SK-N-SH treated with all-trans-retinoic acid at 6 μM for 48 hours (cell line): ENCODE measurements at regions not wholly inside any gene's neighbourhood (a gene's known extent, or its start where the extent isn't known, plus 50 kb on each side); places are given as distances from the start of the nearest gene placed in this dataset.

ENCODE experiments used
- ATAC-seq: fragments of 200-7000 bp; cut with Tn5 transposase; 3 replicates; pipeline ENCODE4 v1.9.1; 2020; ENCODE audit warnings: mild to moderate bottlenecking, moderate library complexity
- ARNTL ChIP-seq: fragments of 450-650 bp; formaldehyde crosslinking; IDR thresholded peaks from 2 replicates; pipeline ENCODE4 v1.5.0; 2020; ENCODE audit warnings: low read depth, mild to moderate bottlenecking, moderate library complexity, borderline replicate concordance
- BACH2 ChIP-seq: fragments of 250-450 bp; sonication (Bioruptor Pico); IDR thresholded peaks from 2 replicates; pipeline ENCODE4 v1.9.0; 2021; ENCODE audit warnings: mild to moderate bottlenecking, borderline replicate concordance
- CSDC2 ChIP-seq: fragments of 250-450 bp; sonication (Bioruptor Pico); IDR thresholded peaks from 2 replicates; pipeline ENCODE4 v1.5.0; 2020; ENCODE audit warnings: mild to moderate bottlenecking, moderate library complexity
- ESRRG ChIP-seq: fragments of 250-450 bp; sonication (Bioruptor Pico); IDR thresholded peaks from 2 replicates; pipeline ENCODE4 v1.6.1; 2021; ENCODE audit warnings: mild to moderate bottlenecking
- ISL1 ChIP-seq: fragments of 250-450 bp; sonication (Bioruptor Pico); IDR thresholded peaks from 2 replicates; pipeline ENCODE4 v2.1.2; 2022; ENCODE audit warnings: mild to moderate bottlenecking, moderate library complexity
- OSR1 ChIP-seq: fragments of 250-450 bp; sonication (Bioruptor Pico); IDR thresholded peaks from 2 replicates; pipeline ENCODE4 v1.8.0; 2022; ENCODE audit warnings: moderate library complexity, mild to moderate bottlenecking, inconsistent platforms
- PPARA ChIP-seq: fragments of 250-450 bp; sonication (Bioruptor Pico); IDR thresholded peaks from 2 replicates; pipeline ENCODE4 v1.5.0; 2020; ENCODE audit warnings: mild to moderate bottlenecking, borderline replicate concordance
- SNAI2 ChIP-seq: fragments of 250-450 bp; sonication (Bioruptor Pico); IDR thresholded peaks from 2 replicates; pipeline ENCODE4 v1.5.0; 2020; ENCODE audit warnings: mild to moderate bottlenecking, moderate library complexity
- TCF4 ChIP-seq: fragments of 250-450 bp; sonication (Bioruptor Pico); IDR thresholded peaks from 2 replicates; pipeline ENCODE4 v1.8.0; 2021; ENCODE audit warnings: mild to moderate bottlenecking, moderate library complexity, borderline replicate concordance
- TOX ChIP-seq: fragments of 250-450 bp; sonication (Bioruptor Pico); IDR thresholded peaks from 2 replicates; pipeline ENCODE4 v1.8.0; 2021; ENCODE audit warnings: mild to moderate bottlenecking, moderate library complexity, borderline replicate concordance
- ZC3H10 ChIP-seq: fragments of 250-450 bp; sonication (Bioruptor Pico); IDR thresholded peaks from 2 replicates; pipeline ENCODE4 v1.5.1; 2021; ENCODE audit warnings: mild to moderate bottlenecking, moderate library complexity
- ZFP3 ChIP-seq: fragments of 250-450 bp; sonication (Bioruptor Pico); IDR thresholded peaks from 2 replicates; pipeline ENCODE4 v1.5.0; 2020; ENCODE audit warnings: mild to moderate bottlenecking, moderate library complexity
- ZFP30 ChIP-seq: fragments of 450-650 bp; formaldehyde crosslinking; IDR thresholded peaks from 2 replicates; pipeline ENCODE4 v1.5.0; 2022; ENCODE audit warnings: mild to moderate bottlenecking, moderate library complexity
- ZNF565 ChIP-seq: fragments of 450-650 bp; formaldehyde crosslinking; conservative IDR thresholded peaks from 2 replicates; pipeline ENCODE4 v1.5.0; 2020; ENCODE audit warnings: low read depth, mild to moderate bottlenecking, moderate library complexity
- ZNF8 ChIP-seq: fragments of 450-650 bp; formaldehyde crosslinking; IDR thresholded peaks from 2 replicates; pipeline ENCODE4 v1.5.0; 2020; ENCODE audit warnings: mild to moderate bottlenecking, moderate library complexity
- TF ChIP-seq, protein P1 (sequence below): fragments of 250-450 bp; sonication (Bioruptor Pico); IDR thresholded peaks from 2 replicates; pipeline ENCODE4 v1.5.1; 2021; ENCODE audit warnings: mild to moderate bottlenecking, moderate library complexity
- TF ChIP-seq, protein P2 (sequence below): fragments of 250-450 bp; sonication (Bioruptor Pico); IDR thresholded peaks from 2 replicates; pipeline ENCODE4 v1.8.0; 2020; ENCODE audit warnings: mild to moderate bottlenecking, moderate library complexity, borderline replicate concordance
- TF ChIP-seq, protein P3 (sequence below): fragments of 250-450 bp; sonication (Bioruptor Pico); IDR thresholded peaks from 2 replicates; pipeline ENCODE4 v1.5.1; 2020; ENCODE audit warnings: low read depth, mild to moderate bottlenecking, moderate library complexity
- TF ChIP-seq, protein P4 (sequence below): fragments of 250-450 bp; sonication (Bioruptor Pico); IDR thresholded peaks from 2 replicates; pipeline ENCODE4 v1.5.0; 2020; ENCODE audit warnings: mild to moderate bottlenecking, moderate library complexity
- TF ChIP-seq, protein P5 (sequence below): fragments of 250-450 bp; sonication (Bioruptor Pico); IDR thresholded peaks from 2 replicates; pipeline ENCODE4 v1.8.0; 2021; ENCODE audit warnings: low read depth, mild to moderate bottlenecking, moderate library complexity, borderline replicate concordance

DNA sequence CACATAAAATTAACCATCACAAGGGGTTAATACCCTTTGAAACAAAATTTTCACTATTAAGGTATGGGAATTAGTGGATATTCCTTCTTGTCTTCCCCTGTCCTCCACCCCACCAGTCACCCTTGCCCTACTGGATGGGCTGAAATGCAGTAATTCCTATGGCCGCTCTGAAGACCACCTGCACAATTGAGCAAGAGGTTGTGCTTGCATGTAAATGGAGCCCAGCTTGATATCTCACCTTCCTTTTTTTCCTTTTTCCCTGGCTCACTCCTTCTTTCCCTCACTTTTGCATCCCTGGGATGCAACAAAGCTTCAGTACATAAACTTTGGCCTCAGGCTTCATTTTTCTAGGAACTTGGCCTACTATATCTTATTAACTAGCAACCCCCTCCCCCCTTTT is 184.6 kb downstream of the SNX10 start:
- no peak for TF ChIP-seq SNAI2 (CRISPR knock-in tag)
- TF ChIP-seq PPARA (CRISPR knock-in tag), result no peak
- TF ChIP-seq, protein P1, sequence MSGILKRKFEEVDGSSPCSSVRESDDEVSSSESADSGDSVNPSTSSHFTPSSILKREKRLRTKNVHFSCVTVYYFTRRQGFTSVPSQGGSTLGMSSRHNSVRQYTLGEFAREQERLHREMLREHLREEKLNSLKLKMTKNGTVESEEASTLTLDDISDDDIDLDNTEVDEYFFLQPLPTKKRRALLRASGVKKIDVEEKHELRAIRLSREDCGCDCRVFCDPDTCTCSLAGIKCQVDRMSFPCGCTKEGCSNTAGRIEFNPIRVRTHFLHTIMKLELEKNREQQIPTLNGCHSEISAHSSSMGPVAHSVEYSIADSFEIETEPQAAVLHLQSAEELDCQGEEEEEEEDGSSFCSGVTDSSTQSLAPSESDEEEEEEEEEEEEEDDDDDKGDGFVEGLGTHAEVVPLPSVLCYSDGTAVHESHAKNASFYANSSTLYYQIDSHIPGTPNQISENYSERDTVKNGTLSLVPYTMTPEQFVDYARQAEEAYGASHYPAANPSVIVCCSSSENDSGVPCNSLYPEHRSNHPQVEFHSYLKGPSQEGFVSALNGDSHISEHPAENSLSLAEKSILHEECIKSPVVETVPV, result no peak
- TF ChIP-seq ESRRG, result no peak
- no peak for TF ChIP-seq ZC3H10 (CRISPR knock-in tag)
- TF ChIP-seq ISL1 (CRISPR knock-in tag), result no peak
- TF ChIP-seq ARNTL (CRISPR knock-in tag), result no peak
- TF ChIP-seq ZFP3 (CRISPR knock-in tag), result no peak
- no peak for TF ChIP-seq OSR1 (CRISPR knock-in tag)
- TF ChIP-seq, protein P2, sequence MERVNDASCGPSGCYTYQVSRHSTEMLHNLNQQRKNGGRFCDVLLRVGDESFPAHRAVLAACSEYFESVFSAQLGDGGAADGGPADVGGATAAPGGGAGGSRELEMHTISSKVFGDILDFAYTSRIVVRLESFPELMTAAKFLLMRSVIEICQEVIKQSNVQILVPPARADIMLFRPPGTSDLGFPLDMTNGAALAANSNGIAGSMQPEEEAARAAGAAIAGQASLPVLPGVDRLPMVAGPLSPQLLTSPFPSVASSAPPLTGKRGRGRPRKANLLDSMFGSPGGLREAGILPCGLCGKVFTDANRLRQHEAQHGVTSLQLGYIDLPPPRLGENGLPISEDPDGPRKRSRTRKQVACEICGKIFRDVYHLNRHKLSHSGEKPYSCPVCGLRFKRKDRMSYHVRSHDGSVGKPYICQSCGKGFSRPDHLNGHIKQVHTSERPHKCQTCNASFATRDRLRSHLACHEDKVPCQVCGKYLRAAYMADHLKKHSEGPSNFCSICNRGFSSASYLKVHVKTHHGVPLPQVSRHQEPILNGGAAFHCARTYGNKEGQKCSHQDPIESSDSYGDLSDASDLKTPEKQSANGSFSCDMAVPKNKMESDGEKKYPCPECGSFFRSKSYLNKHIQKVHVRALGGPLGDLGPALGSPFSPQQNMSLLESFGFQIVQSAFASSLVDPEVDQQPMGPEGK (CRISPR knock-in tag), result no peak
- TF ChIP-seq, protein P3, sequence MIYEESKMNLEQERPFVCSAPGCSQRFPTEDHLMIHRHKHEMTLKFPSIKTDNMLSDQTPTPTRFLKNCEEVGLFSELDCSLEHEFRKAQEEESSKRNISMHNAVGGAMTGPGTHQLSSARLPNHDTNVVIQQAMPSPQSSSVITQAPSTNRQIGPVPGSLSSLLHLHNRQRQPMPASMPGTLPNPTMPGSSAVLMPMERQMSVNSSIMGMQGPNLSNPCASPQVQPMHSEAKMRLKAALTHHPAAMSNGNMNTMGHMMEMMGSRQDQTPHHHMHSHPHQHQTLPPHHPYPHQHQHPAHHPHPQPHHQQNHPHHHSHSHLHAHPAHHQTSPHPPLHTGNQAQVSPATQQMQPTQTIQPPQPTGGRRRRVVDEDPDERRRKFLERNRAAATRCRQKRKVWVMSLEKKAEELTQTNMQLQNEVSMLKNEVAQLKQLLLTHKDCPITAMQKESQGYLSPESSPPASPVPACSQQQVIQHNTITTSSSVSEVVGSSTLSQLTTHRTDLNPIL (CRISPR knock-in tag), result no peak
- TF ChIP-seq ZFP30 (CRISPR knock-in tag), result no peak
- no peak for TF ChIP-seq CSDC2
- ATAC-seq, result no peak

DNA sequence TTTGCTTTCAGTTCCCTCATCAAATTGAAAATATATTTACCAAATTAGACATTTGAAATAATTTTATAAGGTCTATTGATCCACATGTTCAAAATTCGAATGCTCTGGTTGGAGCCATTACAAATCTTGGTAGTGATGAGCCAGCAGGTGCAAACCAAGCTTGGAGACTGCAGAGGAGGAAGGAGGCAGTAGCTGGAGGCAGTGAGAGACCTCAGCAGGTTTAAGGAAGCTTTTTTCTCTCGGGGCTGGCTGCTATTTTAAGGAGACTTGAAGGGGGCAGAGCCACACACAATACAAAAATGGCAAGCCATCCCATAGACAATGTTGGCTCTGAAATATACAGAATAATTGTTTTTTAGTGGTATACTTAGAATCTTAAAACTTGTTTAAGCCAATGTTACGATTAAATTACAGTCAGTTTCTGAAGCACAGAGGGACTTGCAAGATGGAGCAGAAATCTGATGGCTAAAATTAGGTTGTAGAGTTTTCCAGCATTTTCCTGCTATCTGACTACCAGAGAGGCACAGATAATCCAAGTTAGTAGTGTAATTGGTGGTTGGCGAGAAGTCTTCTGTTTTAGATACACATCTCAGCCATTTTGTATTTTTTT is 185.8 kb downstream of the SNX10 start:
- ATAC-seq, result no peak
- TF ChIP-seq, protein P4, sequence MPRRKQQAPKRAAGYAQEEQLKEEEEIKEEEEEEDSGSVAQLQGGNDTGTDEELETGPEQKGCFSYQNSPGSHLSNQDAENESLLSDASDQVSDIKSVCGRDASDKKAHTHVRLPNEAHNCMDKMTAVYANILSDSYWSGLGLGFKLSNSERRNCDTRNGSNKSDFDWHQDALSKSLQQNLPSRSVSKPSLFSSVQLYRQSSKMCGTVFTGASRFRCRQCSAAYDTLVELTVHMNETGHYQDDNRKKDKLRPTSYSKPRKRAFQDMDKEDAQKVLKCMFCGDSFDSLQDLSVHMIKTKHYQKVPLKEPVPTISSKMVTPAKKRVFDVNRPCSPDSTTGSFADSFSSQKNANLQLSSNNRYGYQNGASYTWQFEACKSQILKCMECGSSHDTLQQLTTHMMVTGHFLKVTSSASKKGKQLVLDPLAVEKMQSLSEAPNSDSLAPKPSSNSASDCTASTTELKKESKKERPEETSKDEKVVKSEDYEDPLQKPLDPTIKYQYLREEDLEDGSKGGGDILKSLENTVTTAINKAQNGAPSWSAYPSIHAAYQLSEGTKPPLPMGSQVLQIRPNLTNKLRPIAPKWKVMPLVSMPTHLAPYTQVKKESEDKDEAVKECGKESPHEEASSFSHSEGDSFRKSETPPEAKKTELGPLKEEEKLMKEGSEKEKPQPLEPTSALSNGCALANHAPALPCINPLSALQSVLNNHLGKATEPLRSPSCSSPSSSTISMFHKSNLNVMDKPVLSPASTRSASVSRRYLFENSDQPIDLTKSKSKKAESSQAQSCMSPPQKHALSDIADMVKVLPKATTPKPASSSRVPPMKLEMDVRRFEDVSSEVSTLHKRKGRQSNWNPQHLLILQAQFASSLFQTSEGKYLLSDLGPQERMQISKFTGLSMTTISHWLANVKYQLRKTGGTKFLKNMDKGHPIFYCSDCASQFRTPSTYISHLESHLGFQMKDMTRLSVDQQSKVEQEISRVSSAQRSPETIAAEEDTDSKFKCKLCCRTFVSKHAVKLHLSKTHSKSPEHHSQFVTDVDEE (CRISPR knock-in tag), result no peak
- no peak for TF ChIP-seq OSR1 (CRISPR knock-in tag)
- TF ChIP-seq ZNF565, result no peak
- TF ChIP-seq, protein P2 (CRISPR knock-in tag), result no peak
- no peak for TF ChIP-seq TOX (CRISPR knock-in tag)
- no peak for TF ChIP-seq ZNF8 (CRISPR knock-in tag)
- no peak for TF ChIP-seq SNAI2 (CRISPR knock-in tag)
- no peak for TF ChIP-seq ISL1 (CRISPR knock-in tag)
- no peak for TF ChIP-seq ZFP3 (CRISPR knock-in tag)
- TF ChIP-seq TCF4, result no peak
- TF ChIP-seq BACH2 (CRISPR knock-in tag), result no peak
- TF ChIP-seq CSDC2, result no peak
- TF ChIP-seq ARNTL (CRISPR knock-in tag), result no peak
- TF ChIP-seq, protein P5, sequence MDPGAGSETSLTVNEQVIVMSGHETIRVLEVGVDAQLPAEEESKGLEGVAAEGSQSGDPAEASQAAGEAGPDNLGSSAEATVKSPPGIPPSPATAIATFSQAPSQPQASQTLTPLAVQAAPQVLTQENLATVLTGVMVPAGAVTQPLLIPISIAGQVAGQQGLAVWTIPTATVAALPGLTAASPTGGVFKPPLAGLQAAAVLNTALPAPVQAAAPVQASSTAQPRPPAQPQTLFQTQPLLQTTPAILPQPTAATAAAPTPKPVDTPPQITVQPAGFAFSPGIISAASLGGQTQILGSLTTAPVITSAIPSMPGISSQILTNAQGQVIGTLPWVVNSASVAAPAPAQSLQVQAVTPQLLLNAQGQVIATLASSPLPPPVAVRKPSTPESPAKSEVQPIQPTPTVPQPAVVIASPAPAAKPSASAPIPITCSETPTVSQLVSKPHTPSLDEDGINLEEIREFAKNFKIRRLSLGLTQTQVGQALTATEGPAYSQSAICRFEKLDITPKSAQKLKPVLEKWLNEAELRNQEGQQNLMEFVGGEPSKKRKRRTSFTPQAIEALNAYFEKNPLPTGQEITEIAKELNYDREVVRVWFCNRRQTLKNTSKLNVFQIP (CRISPR knock-in tag), result no peak
